GM18867 (cell line): ENCODE measurements at regions not wholly inside any gene's neighbourhood (a gene's known extent, or its start where the extent isn't known, plus 50 kb on each side); places are given as distances from the start of the nearest gene placed in this dataset.

ENCODE experiments used
- ATAC-seq: cut with Tn5 transposase; IDR thresholded peaks from one replicate; pipeline ENCODE4 v1.9.1; 2021; ENCODE audit warnings: mild to moderate bottlenecking, moderate library complexity; ENCODE audit not compliant: unreplicated experiment

GRCh38 chr3:147924755-147925154 is 515.6 kb downstream of the ZIC1 start:
- no peak for ATAC-seq

DNA sequence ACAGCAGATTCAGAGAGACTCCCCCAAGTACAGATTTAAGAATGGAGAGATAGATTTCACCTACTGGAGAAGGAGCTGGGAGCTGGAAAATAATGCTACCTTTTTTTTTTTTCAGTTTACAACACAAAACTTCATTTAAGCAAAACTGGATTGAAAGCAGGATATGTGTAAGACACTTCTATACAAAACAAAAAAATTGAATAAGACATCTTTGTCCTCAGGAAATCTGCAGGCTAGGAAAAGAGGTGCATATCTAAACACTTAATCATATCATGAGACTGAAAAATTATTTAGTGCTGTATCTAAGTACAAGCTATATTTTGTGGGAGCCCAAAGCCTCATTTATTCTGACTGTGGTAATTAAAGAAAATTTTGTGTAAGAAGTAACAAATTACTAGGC is 516.1 kb downstream of the ZIC1 start:
- no peak for ATAC-seq

DNA sequence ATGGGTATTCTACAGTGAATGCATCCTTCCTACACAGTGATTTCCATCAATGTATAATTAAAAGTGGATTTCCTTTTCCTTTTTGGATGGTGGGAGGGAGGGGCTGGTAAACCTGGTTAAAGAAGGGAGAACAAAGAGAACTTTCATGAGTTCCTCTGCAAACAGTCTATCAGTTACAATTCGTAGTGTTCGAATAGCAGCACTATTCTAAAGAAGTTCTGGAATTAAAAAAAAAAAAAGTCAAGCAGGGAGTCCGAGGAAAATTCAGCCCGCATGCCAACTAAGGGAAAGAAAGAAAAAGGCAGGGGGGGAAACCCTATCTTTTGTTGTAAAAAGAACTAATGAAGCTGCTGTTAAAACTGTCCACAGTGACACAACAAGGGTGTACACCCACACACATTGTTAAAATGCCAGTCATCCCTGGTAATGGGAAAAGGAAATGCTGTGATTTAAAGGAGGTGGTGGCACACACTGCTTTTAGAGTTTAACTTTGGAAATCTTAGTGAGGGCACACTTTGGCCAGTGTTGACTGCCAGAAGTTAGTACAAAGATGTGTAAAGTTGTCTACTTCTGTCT is 521.2 kb downstream of the ZIC1 start:
- no peak for ATAC-seq

DNA sequence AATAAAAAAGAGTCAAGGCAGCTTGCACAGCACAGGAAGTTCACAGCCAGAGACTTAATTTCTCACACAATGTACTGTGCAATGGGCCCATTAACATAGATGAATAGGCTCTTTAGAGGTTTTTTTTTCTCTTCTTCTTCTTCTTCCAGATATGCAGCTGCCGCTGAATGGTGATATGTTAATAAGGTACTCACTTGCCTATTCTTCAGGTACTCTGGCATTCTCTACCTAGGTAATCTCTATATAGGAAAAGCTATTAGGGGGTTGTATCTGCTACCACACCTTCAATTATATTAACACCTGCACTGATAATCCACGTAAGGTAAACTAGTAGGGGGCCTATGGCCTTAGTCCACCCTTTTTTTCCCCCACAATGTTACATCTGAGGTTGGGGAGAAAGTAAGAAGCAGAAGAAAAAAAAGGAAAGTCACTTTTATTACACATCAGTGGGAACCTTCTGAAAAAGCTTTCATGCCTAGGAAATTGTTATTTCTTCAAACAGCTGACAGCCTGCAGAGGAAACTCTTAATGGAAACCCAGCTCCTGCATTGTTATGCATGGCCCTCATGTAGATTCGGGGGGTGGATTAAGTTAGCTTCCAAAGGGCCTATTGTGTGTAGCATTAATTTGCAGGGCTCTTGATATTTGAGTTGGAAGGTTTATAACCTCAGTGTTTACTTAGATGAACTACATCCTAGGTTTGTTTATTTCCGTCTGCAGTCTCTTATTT is 525.5 kb downstream of the ZIC1 start:
- no peak for ATAC-seq

GRCh38 chr3:147937341-147937740 is 528.2 kb downstream of the ZIC1 start:
- no peak for ATAC-seq

GRCh38 chr3:147937891-147938290 is 528.7 kb downstream of the ZIC1 start:
- no peak for ATAC-seq

DNA sequence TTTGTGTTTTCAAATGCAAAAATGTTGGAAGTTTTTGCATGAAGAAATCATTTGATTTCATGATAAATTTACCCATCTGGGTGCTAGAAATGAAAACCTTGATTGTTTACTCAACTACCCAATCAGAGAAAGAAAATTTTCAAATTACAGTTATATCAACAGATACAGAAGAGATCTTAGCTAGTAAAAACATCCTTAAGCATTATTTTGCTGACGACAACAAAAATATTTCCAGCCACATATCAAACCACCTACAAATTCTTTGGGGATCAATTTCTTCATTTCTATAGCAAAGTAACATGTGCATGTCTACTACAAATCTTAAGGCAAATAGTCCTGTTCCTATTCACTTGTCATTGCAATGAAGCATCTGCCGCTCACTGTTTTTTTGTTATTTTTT is 530.3 kb downstream of the ZIC1 start:
- ATAC-seq, result no peak

GRCh38 chr3:147939839-147940238 is 530.7 kb downstream of the ZIC1 start:
- no peak for ATAC-seq

- ATAC-seq, result no peak
Observed at GRCh38 chr3:147940405-147941193, 531.4 kb downstream of the ZIC1 start.

DNA sequence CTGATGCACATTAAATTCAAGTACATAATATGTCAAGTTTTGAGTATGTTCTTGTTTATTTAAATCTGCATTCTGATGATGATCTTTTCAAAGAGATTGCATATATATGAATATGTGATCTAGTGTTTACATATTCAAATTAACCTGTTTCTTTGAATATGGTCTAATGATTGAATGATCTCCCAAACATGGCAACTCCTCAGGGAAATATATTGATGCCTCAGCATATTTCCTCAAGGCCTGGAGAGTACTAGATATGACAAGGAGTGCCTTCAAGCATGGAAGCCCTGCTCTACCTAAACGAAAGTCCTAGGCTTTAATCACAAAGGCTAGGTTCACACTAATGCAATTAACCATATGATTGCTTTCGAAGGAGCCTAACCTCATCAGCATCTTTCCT is 532.8 kb downstream of the ZIC1 start:
- ATAC-seq, result no peak

DNA sequence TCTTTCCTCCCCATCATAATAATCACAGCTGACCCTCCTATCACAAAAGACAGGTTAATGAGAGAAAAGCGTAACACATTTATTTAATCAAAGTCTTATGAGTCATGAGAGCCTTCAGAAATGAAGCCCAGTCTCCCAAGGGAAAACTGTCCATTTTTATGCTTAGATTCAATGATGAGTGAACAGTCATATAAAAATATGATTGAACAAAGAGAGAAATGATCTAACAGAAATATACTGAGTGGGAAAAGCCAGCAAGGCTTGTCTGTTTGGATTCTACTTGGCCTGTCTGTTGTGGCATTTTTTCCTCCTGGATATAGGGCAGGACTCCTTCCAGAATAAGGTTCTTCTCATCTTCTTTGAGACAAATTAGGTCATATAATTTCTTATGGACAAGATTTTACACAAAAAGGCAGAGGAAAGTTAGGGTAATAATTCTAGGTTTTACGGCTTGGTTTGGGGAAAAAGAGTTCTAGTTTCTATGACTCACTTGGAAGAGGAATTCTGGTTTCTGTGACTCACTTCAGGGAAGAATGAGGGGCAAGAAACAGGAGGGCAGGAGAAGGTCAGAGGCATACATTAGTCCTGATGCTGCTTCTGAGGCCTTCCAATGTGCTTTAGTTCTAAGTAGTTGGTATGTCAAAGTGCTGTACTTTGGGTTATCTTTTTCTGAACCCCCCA is 534.2 kb downstream of the ZIC1 start:
- ATAC-seq, result no peak

- ATAC-seq, result peak; percentile 72
Observed at GRCh38 chr3:147945968-147946519, 536.9 kb downstream of the ZIC1 start.

DNA sequence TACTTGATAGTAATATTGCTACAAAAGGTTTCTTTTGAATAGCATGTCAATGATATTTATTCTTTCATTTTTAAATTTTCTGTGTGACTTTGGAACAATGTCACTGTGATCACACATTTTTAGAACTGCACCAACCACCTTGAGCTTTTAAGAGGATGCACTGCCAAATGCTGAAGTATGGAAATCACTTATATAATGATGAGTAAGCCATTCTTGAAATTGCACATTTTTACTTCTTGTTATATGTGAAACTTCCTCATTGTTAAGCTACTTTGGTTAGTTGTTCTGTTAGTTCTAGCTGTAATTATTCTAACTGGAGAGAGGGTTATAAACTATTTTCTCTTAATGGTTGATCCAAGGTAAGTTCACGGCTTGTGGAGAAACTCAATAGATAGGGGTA is 547.5 kb downstream of the ZIC1 start:
- ATAC-seq, result no peak

GRCh38 chr3:147958754-147959153 is 549.6 kb downstream of the ZIC1 start:
- no peak for ATAC-seq

DNA sequence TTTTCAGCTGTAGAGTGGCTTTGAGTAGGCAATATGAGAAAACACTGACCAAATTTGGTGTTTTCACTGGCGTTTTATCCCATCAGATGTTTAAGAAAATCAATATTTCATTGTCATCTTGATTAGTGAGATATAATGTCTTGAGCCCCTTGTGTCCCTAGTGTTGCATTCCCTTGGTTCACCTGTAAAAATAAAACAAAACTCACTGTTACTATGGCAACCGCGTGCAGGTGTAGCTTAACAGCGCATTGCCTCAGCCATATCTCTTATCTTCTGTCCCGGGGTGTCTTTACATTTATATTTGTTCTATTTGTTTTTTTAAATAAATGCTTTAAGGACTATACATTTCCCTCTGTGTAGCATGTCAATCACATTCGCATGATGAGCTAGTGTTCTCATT is 551.6 kb downstream of the ZIC1 start:
- no peak for ATAC-seq

GRCh38 chr3:147962408-147963164 is 553.4 kb downstream of the ZIC1 start:
- ATAC-seq, result no peak

- ATAC-seq, result no peak
Observed at GRCh38 chr3:147963711-147964110, 554.5 kb downstream of the ZIC1 start.

GRCh38 chr3:147975165-147975564 is 566.0 kb downstream of the ZIC1 start:
- no peak for ATAC-seq

DNA sequence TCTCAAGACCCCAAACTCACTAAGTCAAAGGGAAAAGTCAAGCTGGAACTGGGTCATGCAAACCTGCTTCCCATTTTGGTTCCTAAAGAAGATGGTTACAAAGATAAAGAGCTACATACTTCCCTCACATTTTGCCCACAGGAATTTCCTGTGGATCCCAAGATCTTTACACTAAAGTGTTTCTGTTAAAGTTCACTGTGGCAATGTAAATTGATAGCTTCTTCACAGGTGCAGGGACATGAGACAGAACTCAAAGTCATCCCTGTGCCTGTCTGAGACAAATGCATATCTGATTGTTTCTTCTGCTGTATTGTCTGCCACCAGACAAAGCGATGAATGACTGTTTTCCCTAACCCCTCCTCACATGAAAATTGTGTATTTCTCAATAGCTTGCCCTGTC is 567.8 kb downstream of the ZIC1 start:
- no peak for ATAC-seq

- ATAC-seq, result no peak
Observed at GRCh38 chr3:147987549-147987948, 578.4 kb downstream of the ZIC1 start.

GRCh38 chr3:147989344-147989743 is 580.2 kb downstream of the ZIC1 start:
- ATAC-seq, result no peak
